ENCODE measurements at regions not wholly inside any gene's neighbourhood (a gene's known extent, or its start where the extent isn't known, plus 50 kb on each side); places are given as distances from the start of the nearest gene placed in this dataset.

GRCh38 chr21:32951041-32951440 is 74.7 kb upstream of the OLIG2 start:
- no TSS peak for BruUV-seq (replicated peaks)
- ChIA-PET CTCF (no interaction called here), POLR2A (no interaction called here)
- no peak for DNase-seq (ENCODE audit: low read depth, low spot score)
- Histone ChIP-seq H3K4me3 (ENCODE audit: low read depth in 2 of 2, low read length in 2 of 2) (no peak overlapping the region), H3K4me1 (ENCODE audit: control insufficient read depth, insufficient read depth, low read length) (no peaks in the 10 kb centered on the region), H3K27ac (ENCODE audit: low read length) (no peak overlapping the region), H3K9me3 (ENCODE audit: control insufficient read depth, insufficient read depth, low read depth, low read length) (no peaks in the 10 kb centered on the region), H3K36me3 (ENCODE audit: control insufficient read depth, insufficient read depth, low read length) (no peaks in the 10 kb centered on the region; the same call in 1 of the 2 replicates), H3K27me3 (ENCODE audit: control insufficient read depth, insufficient read depth, low read length) (peaks cover 19% of the 10 kb centered on the region)
- in situ Hi-C loops (cut with HindIII; ENCODE audit: low pct_unique_long_range_greater_than_20kb, low sequenced_read_pairs) (no loop called here), intact Hi-C loops (cut with micrococcal nuclease; ENCODE audit: unreplicated experiment) (no loop called here)
- no peak for ATAC-seq
- no peak for TF ChIP-seq POLR2AphosphoS5 (IDR thresholded peaks at IDR 0.05; ENCODE audit: low read depth, low read length)

DNA sequence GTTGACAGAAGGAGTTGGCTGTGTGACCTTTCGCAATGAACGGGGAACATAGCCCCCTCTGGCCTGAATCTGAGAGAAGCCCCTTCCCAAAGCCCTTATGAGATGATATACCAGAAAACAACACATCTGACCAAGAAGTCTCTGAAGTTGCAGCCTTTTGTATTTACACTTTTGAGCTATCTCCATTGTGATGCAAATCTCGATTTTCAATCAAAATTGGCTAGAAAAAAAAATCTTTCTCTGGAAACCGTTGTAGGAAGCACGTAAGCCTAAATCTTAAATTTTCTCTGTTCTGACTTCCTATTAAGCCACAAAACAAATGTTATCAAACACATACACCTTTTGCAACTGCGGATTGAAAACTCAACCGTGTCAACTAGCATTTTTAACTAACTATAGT is 71.4 kb upstream of the OLIG2 start:
- CTCF ChIA-PET, result no interaction called here
- POLR2A ChIA-PET, result no interaction called here
- no peak overlapping the region for H3K4me3 ChIP-seq (ENCODE audit: low read depth in 2 of 2, low read length in 2 of 2)

More for the DNA sequence above, 71.4 kb upstream of the OLIG2 start:
- TF ChIP-seq POLR2AphosphoS5 (IDR thresholded peaks at IDR 0.05; ENCODE audit: low read depth, low read length) (no peak), REST (IDR thresholded peaks at IDR 0.05; ENCODE audit: insufficient read depth in 1 of 2, low read depth in 2 of 2, low read length in 1 of 2) (no peak), TCF7L2 (IDR thresholded peaks at IDR 0.05; ENCODE audit: low read depth, low read length) (no peak), SIN3A (IDR thresholded peaks at IDR 0.05; ENCODE audit: borderline replicate concordance, insufficient read depth, low read depth, low read length) (no peak)
- TF ChIP-seq, protein P1, sequence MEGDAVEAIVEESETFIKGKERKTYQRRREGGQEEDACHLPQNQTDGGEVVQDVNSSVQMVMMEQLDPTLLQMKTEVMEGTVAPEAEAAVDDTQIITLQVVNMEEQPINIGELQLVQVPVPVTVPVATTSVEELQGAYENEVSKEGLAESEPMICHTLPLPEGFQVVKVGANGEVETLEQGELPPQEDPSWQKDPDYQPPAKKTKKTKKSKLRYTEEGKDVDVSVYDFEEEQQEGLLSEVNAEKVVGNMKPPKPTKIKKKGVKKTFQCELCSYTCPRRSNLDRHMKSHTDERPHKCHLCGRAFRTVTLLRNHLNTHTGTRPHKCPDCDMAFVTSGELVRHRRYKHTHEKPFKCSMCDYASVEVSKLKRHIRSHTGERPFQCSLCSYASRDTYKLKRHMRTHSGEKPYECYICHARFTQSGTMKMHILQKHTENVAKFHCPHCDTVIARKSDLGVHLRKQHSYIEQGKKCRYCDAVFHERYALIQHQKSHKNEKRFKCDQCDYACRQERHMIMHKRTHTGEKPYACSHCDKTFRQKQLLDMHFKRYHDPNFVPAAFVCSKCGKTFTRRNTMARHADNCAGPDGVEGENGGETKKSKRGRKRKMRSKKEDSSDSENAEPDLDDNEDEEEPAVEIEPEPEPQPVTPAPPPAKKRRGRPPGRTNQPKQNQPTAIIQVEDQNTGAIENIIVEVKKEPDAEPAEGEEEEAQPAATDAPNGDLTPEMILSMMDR (IDR thresholded peaks at IDR 0.05), result no peak
- no peak for DNase-seq (ENCODE audit: low read depth, low spot score)
- no peak for ATAC-seq
- no TSS peak for BruUV-seq (replicated peaks)
- in situ Hi-C loops (cut with HindIII; ENCODE audit: low pct_unique_long_range_greater_than_20kb, low sequenced_read_pairs), result no loop called here
- H3K9me3 ChIP-seq (ENCODE audit: control insufficient read depth, insufficient read depth, low read depth, low read length), result no peaks in the 10 kb centered on the region
- H3K4me1 ChIP-seq (ENCODE audit: control insufficient read depth, insufficient read depth, low read length), result no peaks in the 10 kb centered on the region
- H3K27me3 ChIP-seq (ENCODE audit: control insufficient read depth, insufficient read depth, low read length), result peaks cover 19% of the 10 kb centered on the region
- no peak overlapping the region for H3K27ac ChIP-seq (ENCODE audit: low read length)
- no peaks in the 10 kb centered on the region; the same call in 1 of the 2 replicates for H3K36me3 ChIP-seq (ENCODE audit: control insufficient read depth, insufficient read depth, low read length)
- intact Hi-C loops (cut with micrococcal nuclease; ENCODE audit: unreplicated experiment), result no loop called here

Measured in Panc1 (cell line).